Spleen (tissue), 11 donors: ENCODE measurements at regions not wholly inside any gene's neighbourhood (a gene's known extent, or its start where the extent isn't known, plus 50 kb on each side); places are given as distances from the start of the nearest gene placed in this dataset.

ENCODE experiments used
- DNase-seq: peaks from one replicate; pipeline ENCODE4 v3.0.0-alpha.2; 2020
- H3K27ac ChIP-seq, 8 donors: fragments of 200-600 bp; sonication (generic) in 7 of 8; 1 replicate in 4 of 8; 2 replicates in 4 of 8; pipeline versions ENCODE4 v1.5.0 to v1.8.0; 2016 to 2021; ENCODE audit warnings: inconsistent platforms in 4 of 8, mild to moderate bottlenecking in 4 of 8, moderate library complexity in 1 of 8
- H3K27me3 ChIP-seq, 7 donors: fragments of 200-600 bp; sonication (generic) in 6 of 7; replicated peaks in 1 of 7; 1 replicate in 4 of 7; 2 replicates in 3 of 7; pipeline versions ENCODE4 v1.5.0 to v1.8.0; 2016 to 2021; ENCODE audit warnings: inconsistent platforms in 3 of 7, mild to moderate bottlenecking in 1 of 7
- H3K36me3 ChIP-seq, 6 donors: fragments of 200-600 bp; sonication (generic) in 5 of 6; 1 replicate in 4 of 6; 2 replicates in 2 of 6; pipeline versions ENCODE4 v1.5.0 to v1.8.0; 2016 to 2021; ENCODE audit warnings: inconsistent platforms in 2 of 6
- H3K4me1 ChIP-seq, 6 donors: fragments of 200-600 bp; sonication (generic) in 5 of 6; 1 replicate in 3 of 6; 2 replicates in 3 of 6; pipeline versions ENCODE4 v1.5.0 to v1.8.0; 2016 to 2021; ENCODE audit warnings: inconsistent platforms in 3 of 6
- H3K4me3 ChIP-seq, 8 donors: fragments of 200-600 bp; sonication (generic) in 7 of 8; 1 replicate in 4 of 8; 2 replicates in 4 of 8; pipeline versions ENCODE4 v1.5.0 to v1.8.0; 2016 to 2021; ENCODE audit warnings: inconsistent platforms in 4 of 8, mild to moderate bottlenecking in 4 of 8, moderate library complexity in 2 of 8
- H3K9me3 ChIP-seq, 8 donors: fragments of 200-600 bp; sonication (generic) in 7 of 8; 1 replicate in 4 of 8; 2 replicates in 4 of 8; pipeline versions ENCODE4 v1.5.0 to v1.8.0; 2016 to 2021; ENCODE audit warnings: inconsistent platforms in 4 of 8
- CTCF ChIP-seq, 11 experiments: fragments of 200-600 bp in 7 of 11; fragments of 450-650 bp in 4 of 11; sonication (generic) in 4 of 11; IDR thresholded peaks in 8 of 11; conservative IDR thresholded peaks in 3 of 11; 1 replicate in 7 of 11; 2 replicates in 4 of 11; pipeline versions ENCODE4 v1.4.0 to v1.8.0; 2016 to 2021; ENCODE audit warnings: antibody characterized with exemption in 11 of 11, inconsistent platforms in 4 of 11, mild to moderate bottlenecking in 1 of 11
- POLR2A ChIP-seq, 3 donors: fragments of 450-650 bp; IDR thresholded peaks; one replicate each; pipeline ENCODE4 v1.5.1; 2017; ENCODE audit warnings: antibody characterized with exemption in 3 of 3, mild to moderate bottlenecking in 1 of 3
- POLR2AphosphoS5 ChIP-seq, 3 donors: sonication (generic); formaldehyde crosslinking; IDR thresholded peaks; one replicate each; pipeline ENCODE4 v1.5.1; 2017; ENCODE audit warnings: antibody characterized with exemption in 3 of 3
- WGBS, 5 donors: extraction: QIAGEN DNeasy Blood & Tissue Kit in 3 of 5; methylation state at CpG; one replicate each; pipeline versions ENCODE4 v1.1.5 to v1.1.7; 2013 to 2018; 5-methylcytosine and 5-hydroxymethylcytosine counted together
- intact Hi-C: fragments of 100-400 bp; cut with DNase I; formaldehyde crosslinking; loops from one replicate; pipeline ENCODE4 v1.15.0; 2023; ENCODE audit warnings: low total_unique reads
- donor health status: healthy with polysubstance abuse.
- donor health status: DM: no; HTN: no; CAD: no; lungs with moderate emphysema.
- donor health status: DM: no; HTN: no; CAD: no.
- donor health status: Bipolar disorder and iron deficiency.
- donor health status: healthy.
- donor health status: DM: no; HTN: no; CAD: no.
- donor health status: DM: yes; HTN: yes; CAD: no.

DNA sequence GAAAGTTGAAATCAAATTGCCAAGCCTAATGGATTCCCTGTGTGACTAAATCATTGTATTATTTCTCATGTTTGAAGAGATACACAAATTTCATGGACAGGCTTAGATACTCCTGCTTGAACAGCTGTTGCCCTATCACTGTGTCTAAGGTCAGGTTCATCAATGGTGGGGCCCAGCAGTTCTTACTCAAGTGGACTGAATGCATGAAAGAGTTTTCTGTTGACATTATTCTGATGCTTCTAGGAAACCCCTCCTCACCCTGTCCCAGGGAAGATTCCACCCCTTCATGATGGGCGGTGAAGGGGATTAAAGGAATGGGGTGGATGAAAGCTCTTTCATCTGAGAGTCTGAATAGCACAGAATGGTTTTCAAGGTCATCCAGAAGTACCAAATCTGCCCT, 148.8 kb downstream of the INO80D start:
- H3K9me3 ChIP-seq: no peaks in the 10 kb centered on the region
- 92 to 100% (median 95%) methylated on average over 1 of the region's 1 CpG for WGBS, 5 donors
- TF ChIP-seq CTCF (IDR thresholded peaks at IDR 0.05 in 8 of 11, conservative IDR thresholded peaks at IDR 0.05 in 3 of 11): no peak
- TF ChIP-seq POLR2A (IDR thresholded peaks at IDR 0.05): no peak
- TF ChIP-seq POLR2AphosphoS5 (IDR thresholded peaks at IDR 0.05): no peak

DNA sequence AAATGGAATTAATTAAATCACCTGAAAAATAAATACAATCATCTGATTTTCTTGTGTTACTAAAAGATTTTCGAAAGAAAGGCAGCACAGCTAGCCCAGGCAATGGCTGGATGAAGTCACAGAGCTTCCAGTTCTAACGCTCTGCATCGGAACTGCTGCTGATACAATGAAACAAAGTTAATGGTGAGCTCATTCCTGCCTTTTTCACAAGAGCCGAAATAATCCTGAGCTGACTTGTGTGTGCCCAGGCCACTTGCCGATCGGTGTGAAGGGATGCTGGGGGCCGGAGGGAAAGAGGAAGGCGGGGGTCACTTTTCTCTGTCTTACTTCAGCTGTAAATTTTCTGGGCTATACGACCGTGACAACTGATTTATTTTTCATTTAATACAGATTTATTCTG, 149.5 kb downstream of the INO80D start:
- intact Hi-C loops: no loop called here
- Histone ChIP-seq H3K4me1 (no peaks in the 10 kb centered on the region), H3K27ac (no peak overlapping the region), H3K9me3 (no peaks in the 10 kb centered on the region), H3K36me3 (no peaks in the 10 kb centered on the region), H3K27me3 (no peaks in the 10 kb centered on the region), H3K4me3 (no peak overlapping the region)
- DNase-seq: no peak
- 78 to 87% (median 83%) methylated on average over 10 of the region's 10 CpGs for WGBS, 5 donors
- no peak for TF ChIP-seq POLR2A (IDR thresholded peaks at IDR 0.05)
- TF ChIP-seq CTCF (IDR thresholded peaks at IDR 0.05 in 8 of 11, conservative IDR thresholded peaks at IDR 0.05 in 3 of 11): no peak
- no peak for TF ChIP-seq POLR2AphosphoS5 (IDR thresholded peaks at IDR 0.05)

More for the DNA sequence above, 148.8 kb downstream of the INO80D start:
- H3K4me1 ChIP-seq: no peaks in the 10 kb centered on the region
- DNase-seq: no peak
- no peaks in the 10 kb centered on the region for H3K27me3 ChIP-seq
- intact Hi-C loops: no loop called here
- no peak overlapping the region for H3K4me3 ChIP-seq
- no peaks in the 10 kb centered on the region for H3K36me3 ChIP-seq
- no peak overlapping the region for H3K27ac ChIP-seq

DNA sequence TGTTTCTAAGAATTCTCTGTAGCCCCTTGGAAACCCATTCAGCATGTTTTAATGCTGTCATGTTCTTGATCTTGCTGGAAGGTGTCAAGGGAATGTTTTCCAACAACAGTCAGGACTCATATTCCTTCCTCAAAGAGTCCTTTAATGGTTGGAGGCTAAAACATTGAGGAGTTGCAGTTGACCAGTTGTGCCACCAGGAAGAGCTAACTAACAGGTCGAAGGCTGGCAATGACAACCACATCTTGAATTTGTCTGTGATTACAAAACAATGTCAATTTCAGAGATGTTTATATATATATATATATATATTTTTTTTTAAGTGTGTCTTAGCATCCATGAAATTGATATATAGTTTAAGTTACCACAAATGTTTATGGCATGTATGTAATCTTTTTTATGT, 151.5 kb downstream of the INO80D start:
- Histone ChIP-seq H3K27ac (no peak overlapping the region), H3K36me3 (no peaks in the 10 kb centered on the region), H3K4me1 (peaks cover 0 to 14% (median 9%) of the 10 kb centered on the region in 6 donors), H3K4me3 (no peak overlapping the region), H3K27me3 (no peaks in the 10 kb centered on the region), H3K9me3 (no peaks in the 10 kb centered on the region)
- TF ChIP-seq CTCF (IDR thresholded peaks at IDR 0.05 in 8 of 11, conservative IDR thresholded peaks at IDR 0.05 in 3 of 11) (no peak), POLR2A (IDR thresholded peaks at IDR 0.05) (no peak), POLR2AphosphoS5 (IDR thresholded peaks at IDR 0.05) (no peak)
- 48 to 83% (median 61%) methylated on average over 1 of the region's 1 CpG for WGBS, 5 donors
- intact Hi-C loops: no loop called here
- DNase-seq: no peak

DNA sequence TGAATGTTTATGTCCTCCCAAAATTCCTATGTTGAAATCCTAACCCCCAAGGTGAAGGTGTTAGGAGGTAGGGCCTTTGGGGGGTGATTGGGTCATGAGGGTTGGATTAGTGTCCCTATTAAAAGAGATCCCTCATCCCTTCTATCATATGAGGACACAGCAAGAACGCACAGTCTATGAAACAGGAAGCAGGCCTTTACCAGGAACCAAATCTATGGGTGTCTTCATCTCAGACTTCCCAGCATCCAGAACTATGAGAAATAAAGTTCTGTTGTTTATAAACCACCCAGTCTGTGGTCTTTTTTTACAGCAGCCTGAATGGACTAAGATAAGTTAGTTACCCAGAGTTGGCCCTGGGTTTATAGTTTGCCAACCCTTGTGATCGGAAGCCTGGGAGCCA, 153.1 kb downstream of the INO80D start:
- intact Hi-C loops: no loop called here
- no peaks in the 10 kb centered on the region for H3K36me3 ChIP-seq
- no peaks in the 10 kb centered on the region for H3K9me3 ChIP-seq
- TF ChIP-seq POLR2AphosphoS5 (IDR thresholded peaks at IDR 0.05) (no peak), CTCF (IDR thresholded peaks at IDR 0.05 in 8 of 11, conservative IDR thresholded peaks at IDR 0.05 in 3 of 11) (no peak), POLR2A (IDR thresholded peaks at IDR 0.05) (no peak)
- H3K27me3 ChIP-seq: peaks cover 0 to 11% (median 0%) of the 10 kb centered on the region in 7 donors
- no peak overlapping the region for H3K27ac ChIP-seq
- no peak overlapping the region for H3K4me3 ChIP-seq
- peaks cover 0 to 16% (median 9%) of the 10 kb centered on the region in 6 donors for H3K4me1 ChIP-seq
- 52 to 89% (median 56%) methylated on average over 2 of the region's 2 CpGs for WGBS, 5 donors
- no peak for DNase-seq
